Hippocampal formation (tissue), 2 donors: ENCODE measurements at regions not wholly inside any gene's neighbourhood (a gene's known extent, or its start where the extent isn't known, plus 50 kb on each side); places are given as distances from the start of the nearest gene placed in this dataset.
"Not testable (repeated sequence)": the region's sequence is repeated elsewhere in the genome, so short reads cannot be mapped to it uniquely, and the experiment has no call there.

Experiments used
- DNase-seq, 2 donors: peaks; one replicate each; lab custom pipeline; 2025; lab: John Stamatoyannopoulos, UW

DNA sequence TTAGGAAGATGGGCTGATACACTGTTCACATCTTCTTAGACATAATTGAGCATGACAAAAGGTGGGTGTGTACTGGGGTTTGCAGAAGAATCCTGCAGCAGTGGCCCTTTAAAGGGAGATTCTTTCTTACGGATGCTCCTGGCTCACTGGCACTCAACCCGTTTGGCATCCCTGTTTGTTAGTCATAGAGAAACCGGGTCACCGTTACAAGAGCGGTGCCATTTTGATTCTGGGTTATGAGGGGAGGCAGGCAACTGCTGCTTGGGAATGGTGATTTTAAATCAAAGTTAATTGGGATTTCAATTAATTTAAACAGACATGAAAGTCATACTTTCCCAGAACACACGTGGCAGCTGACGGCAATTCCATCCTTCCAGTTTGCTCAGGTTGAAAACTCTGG, 245.8 kb downstream of the AACS start:
- no peak for DNase-seq

DNA sequence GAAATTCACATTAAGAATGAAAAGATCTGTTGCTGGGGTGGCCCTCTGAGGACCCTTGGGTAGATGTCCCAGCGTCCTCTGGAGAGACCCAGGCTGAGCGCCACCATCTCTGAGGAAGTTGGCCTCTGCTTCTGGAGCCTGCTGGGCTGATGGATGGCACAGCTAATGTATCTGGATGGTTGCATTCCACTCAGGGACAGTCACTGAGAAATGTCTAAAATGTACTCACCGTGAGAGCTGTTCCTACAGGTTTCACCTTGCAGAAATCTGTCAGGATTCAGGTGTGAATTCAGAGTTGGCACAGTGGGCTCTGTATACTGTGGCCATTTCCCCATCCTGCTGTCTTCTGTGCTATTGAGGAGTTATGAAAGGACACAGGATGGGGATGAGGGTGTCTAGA, 247.2 kb downstream of the AACS start:
- DNase-seq, result no peak

DNA sequence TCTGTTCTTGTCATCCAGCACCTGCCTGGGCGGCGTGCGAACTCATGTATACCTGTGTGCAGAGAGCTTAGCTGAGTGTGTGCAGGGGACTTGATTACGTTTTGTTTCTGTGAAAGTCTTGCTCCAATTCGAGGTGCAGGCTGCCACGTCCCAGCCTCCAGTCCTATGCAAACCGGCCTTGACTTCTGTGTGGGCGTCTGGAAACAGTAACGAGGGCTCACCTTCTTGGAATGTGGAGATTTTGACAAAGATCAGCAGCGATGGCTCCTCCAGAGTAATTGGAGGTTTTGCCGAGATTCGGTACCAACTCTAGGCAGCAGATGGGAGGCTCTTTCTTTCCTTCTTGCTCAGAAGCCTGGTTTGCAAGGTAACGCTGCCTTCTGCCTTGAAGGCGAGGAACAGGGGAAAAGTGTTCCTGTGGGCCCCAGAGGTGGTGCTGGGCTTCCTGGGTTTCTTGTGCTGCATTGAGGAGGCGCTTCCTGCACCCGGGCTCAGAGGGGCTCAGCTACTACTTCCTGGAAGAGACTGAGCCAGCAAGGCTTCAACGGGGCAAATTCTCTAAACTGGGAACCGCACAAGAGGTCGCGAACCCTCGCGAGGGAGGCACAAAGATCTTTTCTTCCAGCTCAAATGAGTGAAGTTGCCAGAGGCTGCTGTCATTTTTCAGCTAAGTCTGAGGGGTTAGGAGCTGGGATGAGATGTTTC, 249.0 kb downstream of the AACS start:
- DNase-seq, result no peak

DNA sequence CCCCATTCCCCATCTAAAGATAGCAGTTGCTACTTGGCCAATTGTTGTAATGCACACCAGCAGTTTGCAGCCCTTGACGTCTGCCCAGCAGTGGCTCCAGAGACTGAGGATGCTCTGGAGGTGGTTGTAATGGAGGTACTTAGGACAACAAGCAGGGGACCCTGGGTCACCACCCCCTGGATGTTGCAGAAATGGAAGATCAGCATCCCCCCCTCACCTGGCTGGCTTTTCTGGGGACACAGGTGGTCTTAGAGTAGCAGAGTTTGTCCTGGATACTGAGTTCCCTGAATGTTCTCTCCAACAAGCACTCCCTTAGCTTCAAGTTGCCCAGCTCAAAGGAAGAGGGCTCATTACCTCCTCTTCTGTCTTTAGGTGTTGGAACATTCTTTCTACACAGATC, 250.5 kb downstream of the AACS start:
- no peak for DNase-seq

DNA sequence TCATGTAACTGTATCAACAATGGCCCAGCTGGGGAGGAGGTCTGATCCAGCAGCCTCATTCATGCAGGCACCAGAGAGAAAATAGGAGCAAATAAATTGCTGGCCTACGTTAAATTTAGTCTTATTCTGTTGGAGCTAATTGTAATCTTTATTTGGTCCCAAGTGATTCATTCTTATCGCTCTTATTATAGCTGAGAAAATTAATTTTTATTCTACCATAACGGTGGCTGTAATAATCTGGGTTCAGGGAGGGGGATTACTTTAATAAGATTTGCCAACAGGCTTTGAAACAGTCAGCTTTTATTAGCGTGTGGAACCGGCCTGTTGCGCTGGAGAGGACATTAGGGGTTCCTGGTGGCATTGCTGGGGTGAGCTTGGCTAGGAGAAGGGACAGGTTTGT, 254.9 kb downstream of the AACS start:
- no peak for DNase-seq

DNA sequence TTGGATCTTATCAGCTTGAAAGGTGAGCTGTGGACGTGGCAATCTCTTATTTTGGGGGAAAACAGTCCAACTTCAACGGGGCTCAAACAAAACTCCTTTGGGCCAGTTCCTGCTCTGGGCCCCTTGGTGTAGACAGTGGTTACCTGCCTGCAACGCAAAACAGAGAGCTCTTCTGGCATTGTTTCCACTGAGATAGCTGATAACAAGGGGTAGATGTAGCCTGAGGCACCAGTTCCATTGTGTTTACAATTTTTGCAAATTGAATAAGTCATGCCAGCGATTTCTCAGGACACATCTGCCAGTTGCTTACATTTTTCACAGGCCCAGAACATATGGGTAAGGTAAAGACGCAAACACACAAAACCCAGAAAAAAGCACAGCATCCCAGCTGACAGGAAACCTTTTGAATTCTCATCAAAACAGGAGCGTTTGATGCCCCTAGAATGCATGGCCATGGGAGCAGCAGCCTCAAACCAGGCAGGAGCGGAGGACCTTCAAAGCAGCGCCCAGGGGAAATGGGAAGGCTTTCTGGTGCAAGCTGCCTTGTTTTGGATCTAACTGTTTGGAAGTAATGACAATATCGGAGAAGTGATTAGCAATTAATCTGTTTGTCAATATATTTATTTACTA, 259.7 kb downstream of the AACS start:
- DNase-seq, result no peak

DNA sequence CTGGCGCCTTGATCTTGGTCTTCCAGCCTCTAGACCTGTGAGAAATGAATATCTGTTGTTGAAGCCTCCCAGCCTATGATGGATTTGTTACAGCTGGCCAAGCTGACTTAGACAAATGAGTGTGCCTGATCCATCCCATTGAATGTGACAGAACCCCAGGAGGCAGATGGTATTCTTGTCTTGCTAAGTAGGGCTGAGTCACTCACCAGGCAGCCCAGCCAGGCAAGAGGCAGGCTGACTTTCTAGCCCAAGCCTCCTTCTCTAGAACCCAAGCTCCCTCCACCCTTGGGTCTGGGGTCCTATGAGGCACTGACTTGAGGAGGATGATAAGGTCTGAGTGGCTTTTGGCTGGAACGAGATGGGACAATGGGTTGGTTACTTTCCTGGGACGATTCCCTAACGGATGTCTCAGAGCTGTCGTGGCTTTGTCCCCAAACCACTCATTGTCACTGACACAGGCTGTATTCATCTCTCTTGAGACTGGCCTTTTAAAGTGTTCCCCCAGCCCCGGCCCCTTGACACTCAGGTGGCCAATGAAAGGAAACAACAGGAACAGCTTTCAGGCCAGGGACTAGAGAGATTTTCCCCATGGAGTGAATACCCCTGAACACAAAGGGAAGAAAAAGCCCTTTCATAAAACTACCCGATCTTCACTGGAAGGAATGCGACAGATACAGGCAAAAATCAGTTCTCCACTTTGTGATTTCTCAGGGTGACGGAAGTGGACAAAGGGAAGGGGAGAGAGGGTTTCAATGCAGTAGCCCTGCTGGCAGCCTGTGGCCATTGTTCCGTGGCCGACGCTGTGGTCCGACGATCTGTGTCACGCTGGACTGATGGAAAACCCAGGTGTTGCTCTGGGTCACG, 264.2 kb downstream of the AACS start:
- DNase-seq, result no peak

DNA sequence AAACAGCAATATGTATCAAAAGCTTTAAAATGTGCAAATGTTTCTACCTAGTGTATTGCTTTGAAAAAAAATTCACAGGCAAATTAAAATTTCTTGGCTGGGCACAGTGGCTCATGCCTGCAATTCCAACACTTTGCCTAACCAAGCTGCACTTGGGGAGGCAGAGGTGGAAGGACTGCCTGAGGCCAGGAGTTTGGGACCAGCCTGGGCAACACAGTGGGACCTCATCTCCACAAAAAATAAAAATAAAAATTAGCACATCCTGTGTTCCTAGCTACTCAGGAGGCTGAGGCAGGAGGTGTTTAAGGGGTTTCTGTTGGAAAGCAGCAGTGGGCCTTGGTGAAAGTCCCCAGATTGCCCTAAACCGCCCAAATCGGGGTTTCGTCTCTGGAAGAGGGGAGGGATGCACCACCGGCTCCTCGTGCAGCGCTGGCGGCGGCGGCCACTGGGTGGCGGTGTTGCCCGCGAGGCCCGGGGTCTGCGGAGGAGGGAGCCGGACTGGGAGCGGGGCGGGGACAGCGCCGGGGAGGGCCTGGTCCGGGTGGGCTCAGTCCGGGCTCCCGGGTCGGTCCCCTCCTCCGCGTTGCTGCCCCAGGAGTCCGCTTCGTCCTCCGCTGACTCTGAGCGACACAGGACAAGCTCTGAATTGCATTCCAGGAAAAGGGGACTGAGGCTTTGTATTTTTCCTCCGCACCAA, 265.6 kb downstream of the AACS start:
- peak; percentile 60 to 77 for DNase-seq

DNA sequence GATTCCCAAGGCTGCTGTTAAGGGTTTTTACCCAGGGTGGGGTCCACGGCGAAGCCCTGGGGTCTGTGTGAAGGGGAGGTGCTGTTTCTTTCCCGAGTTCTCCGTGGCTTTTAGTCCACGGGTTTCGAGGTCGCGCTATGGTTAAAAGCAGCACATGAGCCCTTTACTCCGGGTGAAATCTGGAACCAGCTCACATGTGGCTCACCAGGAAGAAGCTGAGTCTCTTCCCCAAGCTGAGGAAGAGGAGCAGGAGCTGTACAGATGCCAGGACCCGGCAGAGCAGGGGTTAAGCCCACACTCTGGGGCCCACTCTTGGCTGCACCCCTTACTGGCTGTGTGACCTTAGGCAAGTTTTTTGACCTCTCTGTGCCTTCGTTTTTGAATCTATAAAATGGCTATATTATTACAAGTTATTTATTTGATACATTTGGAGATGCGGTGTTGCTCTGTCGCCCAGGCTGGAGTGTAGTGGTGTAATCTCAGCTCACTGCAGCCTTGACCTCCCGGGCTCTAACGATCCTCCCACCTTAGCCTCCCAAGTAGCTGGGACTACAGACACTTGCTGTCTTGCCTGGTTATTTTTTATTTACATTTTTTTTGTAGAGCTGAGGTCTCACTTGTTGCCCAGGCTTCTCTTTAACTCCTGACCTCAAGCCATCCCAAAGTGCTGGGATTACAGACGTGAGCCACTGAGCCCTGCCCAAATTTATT, 266.3 kb downstream of the AACS start:
- no peak for DNase-seq

DNA sequence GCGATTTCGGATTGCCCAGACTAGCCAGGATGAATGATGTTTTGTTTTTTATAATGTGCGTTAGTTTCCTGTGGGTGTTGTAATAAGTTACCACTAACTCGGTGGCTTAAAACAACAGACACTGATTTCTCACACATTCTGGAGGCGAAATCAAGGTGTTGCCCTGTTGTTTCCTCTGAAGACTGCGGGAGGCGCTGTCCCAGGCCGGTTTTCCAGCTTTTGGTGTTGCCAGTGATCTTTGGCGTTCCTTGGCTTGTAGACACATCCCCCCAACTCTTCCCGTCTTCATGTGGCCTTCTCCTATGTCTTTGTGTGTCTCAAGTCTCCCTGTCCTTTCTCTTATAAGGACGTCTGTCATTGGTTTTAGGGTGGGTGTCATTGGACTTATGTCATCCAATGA, 267.7 kb downstream of the AACS start:
- DNase-seq, result no peak

DNA sequence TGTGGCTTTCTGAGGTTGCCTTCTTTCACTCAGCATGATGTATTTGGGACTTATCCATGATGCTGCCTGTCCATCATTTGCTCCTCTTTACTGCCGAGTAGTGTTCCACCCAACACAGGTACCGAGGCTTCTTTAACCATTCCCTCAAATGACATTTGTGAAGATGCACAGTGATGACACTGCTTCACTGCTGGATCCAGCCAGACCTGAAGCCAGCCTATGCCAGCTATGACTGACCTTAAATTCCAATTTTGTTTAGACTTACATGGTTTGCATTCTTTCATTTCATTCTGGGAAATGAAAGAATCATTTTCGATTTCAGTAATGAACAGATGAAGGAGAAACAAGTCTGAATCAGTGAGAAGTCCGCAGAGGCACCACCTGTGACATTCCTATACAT, 271.0 kb downstream of the AACS start:
- DNase-seq, result no peak

DNA sequence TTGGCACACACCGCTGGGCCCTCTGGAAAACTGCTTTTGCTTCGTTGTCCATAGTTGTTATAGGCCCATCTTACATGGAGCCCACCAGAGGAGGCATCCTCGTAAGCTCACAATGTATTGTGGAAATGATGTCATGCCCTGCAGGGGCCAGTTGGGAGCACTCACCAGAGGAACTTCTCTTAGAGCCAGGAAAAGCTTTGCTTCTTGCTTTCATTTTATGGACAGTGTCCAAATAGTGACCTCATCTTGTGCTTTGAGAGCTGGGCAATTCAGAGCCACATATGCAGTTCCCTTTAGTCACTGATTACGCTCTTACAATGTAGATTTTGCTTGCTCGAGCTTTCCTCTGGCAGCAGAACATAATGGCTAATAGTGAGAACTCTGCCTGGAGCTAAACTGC, 275.6 kb downstream of the AACS start:
- peak; percentile 14 to 41 for DNase-seq

DNA sequence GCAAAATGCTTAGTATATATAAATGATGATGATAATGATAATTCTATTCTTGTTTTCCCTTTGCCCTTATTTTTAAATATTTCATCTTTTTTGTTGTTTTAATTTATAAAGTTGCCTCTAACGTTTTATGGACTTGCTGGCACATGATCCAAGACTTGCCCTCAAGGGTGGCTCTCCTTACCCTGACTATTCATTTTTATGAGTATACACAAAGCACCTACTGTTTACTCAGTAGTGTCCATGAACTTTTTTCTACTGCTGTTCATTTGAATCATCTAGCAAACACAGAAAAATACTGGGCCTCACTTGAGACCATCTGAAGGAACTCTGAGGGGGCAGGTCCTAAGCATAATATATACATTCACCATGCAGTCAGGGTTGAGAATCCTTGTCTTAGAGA, 276.2 kb downstream of the AACS start:
- no peak for DNase-seq

DNA sequence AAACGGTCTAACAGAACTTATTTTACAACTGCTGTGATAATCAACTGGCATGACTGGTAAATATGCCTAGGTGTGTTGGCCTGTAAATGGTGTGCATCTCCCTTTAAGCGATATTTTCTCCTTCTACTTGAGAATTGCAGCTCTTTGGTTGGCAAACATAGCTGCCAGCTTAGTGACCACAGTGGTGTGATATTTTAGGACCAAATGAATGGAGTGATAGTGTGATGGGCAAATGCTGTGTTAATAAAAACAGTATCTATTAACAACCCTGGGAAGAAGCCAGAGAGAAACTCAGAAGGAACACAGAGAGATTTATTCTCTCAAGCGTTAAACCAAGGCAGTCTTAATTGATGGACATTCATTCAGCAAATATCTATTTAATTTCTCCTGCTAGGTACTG, 278.4 kb downstream of the AACS start:
- DNase-seq, result no peak

DNA sequence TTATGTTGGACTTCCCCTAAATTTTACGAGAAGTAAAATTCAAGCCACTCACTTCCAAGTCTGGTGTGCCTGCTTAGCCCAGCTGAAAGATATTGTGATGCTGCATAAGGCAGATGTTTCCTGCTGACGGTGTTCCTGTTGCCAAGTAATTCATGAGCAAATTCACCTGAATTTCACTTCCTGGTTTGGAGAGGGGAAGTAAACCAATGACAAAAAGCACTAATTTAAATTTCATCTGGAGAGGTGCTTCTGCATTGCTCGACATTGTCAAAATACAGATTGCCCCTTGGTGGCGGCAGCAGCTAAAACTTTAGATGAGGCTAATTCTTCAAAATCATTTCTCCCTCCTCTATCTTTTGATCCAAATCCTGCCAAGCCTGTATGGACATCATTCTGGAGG, 281.1 kb downstream of the AACS start:
- peak in 1 of 2 donors; percentile 62 for DNase-seq

DNA sequence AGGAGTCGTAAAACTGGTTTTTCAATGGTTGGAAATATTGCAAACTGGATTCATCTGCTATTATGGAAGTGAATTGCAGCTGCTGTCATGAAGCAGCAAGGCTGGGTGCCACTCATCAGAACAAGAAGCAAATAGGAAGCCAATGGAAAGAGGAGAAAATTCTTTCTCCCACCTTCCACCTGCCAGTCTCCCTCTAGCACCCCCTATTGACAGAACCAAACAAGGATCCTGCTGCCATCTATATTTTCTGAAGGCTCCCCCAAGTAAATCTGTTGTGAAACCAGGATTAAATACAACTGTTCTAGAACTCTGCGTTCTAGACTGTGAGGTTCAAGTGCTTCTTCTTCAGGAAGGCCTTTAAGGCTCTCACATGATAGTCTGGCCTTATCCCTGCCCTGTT, 286.6 kb downstream of the AACS start:
- DNase-seq, result no peak

DNA sequence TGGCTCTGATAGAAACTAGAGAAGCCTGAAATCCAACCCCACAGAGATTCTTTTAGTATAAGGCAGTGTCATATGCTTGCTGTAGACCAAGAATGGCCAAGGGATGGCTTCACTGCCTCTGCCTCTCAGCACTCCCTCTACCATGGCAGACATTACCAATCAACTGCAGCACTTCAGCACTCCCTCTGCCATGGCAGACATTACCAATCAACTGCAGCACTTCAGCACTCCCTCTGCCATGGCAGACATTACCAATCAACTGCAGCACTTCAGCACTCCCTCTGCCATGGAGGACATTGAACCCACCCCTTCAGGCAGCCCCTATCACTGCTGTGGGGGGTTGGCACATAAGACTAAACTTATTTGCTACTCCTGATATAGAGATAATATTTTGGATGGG, 287.8 kb downstream of the AACS start:
- not testable (repeated sequence) for DNase-seq

DNA sequence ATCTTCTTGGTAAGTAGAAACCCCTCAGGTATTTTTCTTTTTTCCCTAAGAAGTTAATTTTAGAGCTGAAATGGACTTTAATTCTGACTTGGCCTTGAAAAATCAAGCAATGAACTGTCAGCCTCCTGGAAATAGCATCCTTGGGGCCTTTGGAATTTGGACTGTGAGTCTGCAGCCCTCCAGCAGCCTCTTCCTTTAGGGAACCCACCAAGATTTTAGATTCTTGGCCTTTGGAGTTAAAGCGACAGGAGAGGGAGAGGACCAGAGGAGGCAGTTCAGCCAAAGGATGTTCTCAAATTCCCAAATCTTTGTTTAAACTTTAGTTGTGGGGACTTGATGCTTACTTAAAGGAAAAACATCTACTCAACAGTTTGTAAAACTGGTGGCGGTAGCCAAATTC, 288.6 kb downstream of the AACS start:
- no peak for DNase-seq

DNA sequence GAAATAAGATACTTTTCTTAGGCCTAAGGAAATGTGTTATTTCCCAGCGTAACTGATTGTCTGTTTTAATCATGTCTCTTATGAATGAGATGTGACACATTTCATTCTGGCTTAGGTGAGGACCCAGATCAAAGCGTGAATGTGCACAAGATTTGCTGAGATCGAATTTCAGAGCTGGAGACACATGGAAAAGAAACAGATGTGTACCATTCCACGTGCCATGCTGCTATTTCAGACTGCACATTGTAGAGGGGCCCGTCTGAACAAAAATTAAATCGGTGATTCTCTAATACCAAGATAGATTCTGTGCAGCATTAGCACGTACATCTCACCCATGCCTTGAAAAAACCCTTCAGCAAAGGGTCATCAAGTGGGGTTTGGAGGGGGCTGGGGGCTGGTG, 290.4 kb downstream of the AACS start:
- no peak for DNase-seq

DNA sequence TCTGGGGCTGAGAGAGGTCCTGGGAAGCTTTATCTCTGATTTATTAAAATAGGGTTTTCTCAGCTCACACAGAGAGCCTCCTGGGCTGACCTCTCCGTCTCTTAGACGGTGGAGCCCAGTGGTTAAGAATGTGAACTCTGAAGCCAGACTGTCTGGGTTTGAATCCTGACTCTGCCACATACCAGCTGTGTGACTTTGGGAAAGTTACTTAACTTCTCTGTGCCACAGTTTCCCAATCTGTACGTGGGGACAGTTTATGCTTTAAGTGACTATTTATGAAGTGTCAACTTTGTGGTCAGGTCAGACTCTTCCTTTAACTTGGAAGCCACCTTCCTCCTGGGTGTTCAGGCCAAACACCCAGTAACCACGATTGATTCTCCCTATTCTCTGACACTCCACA, 290.9 kb downstream of the AACS start:
- DNase-seq, result no peak

DNA sequence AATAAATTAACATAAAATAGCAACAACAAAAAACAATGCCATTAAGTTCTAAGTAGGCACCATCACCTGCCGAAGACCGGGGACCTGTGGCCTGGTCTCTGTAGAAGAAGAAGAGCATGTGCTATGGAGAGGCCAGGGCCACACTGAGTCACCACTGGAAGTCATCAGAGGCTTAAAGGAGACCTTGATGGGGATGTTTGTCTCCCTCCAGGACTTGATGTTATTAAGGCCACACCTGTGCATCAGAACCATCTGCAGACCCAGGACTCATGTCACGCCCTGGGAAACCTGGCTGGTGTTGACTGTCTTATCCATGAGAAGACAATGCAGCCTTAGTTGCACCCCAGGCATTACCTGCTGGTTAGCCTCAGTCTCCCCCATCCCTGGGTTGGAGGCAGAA, 292.3 kb downstream of the AACS start:
- no peak for DNase-seq

DNA sequence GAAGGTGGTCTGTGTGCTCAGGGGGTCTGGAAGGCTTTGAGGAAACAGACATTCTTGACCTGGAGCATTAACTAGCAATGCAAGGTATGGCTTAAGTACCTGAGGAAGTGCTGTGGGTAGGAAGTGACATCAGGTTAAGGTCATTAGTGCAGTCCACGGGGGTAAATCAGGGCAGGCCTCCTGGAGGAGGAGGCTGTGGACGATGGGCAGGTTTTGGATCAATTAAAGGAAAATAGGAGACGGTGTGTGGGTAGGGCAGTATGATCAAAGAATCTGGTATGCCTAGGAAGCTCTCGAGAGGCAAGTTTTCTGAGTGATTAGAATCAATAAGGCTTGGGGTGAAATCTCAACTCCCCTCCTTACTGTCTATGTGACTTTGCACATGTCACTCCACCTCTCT, 295.3 kb downstream of the AACS start:
- no peak for DNase-seq
